Endodermal cell (in vitro differentiated cells): ENCODE measurements at regions not wholly inside any gene's neighbourhood (a gene's known extent, or its start where the extent isn't known, plus 50 kb on each side); places are given as distances from the start of the nearest gene placed in this dataset.

Source experiments
- DNase-seq: peaks from one replicate; pipeline ENCODE4 v3.0.0-alpha.2; 2017
- H3K27ac ChIP-seq: 2 replicates; pipeline ENCODE4 v1.5.1; 2013; ENCODE audit warnings: mild to moderate bottlenecking, low read depth, low read length, moderate library complexity
- H3K27me3 ChIP-seq: 2 replicates; pipeline ENCODE4 v1.6.1; 2013; ENCODE audit warnings: mild to moderate bottlenecking, low read length, moderate library complexity; ENCODE audit not compliant: insufficient read depth, control insufficient read depth, poor library complexity, severe bottlenecking
- H3K36me3 ChIP-seq: 2 replicates; pipeline ENCODE4 v1.7.0; 2013; ENCODE audit warnings: mild to moderate bottlenecking, low read length, moderate library complexity; ENCODE audit not compliant: control insufficient read depth, insufficient read depth
- H3K4me1 ChIP-seq: one replicate; pipeline ENCODE4 v1.7.0; 2013; ENCODE audit warnings: low read length; ENCODE audit not compliant: control insufficient read depth, insufficient read depth
- H3K4me3 ChIP-seq: 2 replicates; pipeline ENCODE4 v1.5.1; 2013; ENCODE audit warnings: mild to moderate bottlenecking, low read length, moderate library complexity
- H3K9ac ChIP-seq: 2 replicates; pipeline ENCODE4 v1.6.1; 2013; ENCODE audit warnings: mild to moderate bottlenecking, low read length, moderate library complexity; ENCODE audit not compliant: poor library complexity, severe bottlenecking; ENCODE audit errors: extremely low read depth
- H3K9me3 ChIP-seq: 2 replicates; pipeline ENCODE4 v1.6.1; 2013; ENCODE audit warnings: mild to moderate bottlenecking, low read length, moderate library complexity; ENCODE audit not compliant: control insufficient read depth
- H3K27ac Mint-ChIP-seq: 2 replicates; pipeline ENCODE4 v1.8.0; 2020; ENCODE audit warnings: mixed read lengths
- H3K27me3 Mint-ChIP-seq: 2 replicates; pipeline ENCODE4 v1.8.0; 2021; ENCODE audit warnings: mild to moderate bottlenecking, mixed read lengths; ENCODE audit not compliant: insufficient read depth
- H3K36me3 Mint-ChIP-seq: 2 replicates; pipeline ENCODE4 v1.8.0; 2020; ENCODE audit warnings: low read depth, mixed read lengths
- H3K4me1 Mint-ChIP-seq: 2 replicates; pipeline ENCODE4 v1.8.0; 2020; ENCODE audit warnings: mixed read lengths
- H3K4me3 Mint-ChIP-seq: 2 replicates; pipeline ENCODE4 v1.8.0; 2020; ENCODE audit warnings: mild to moderate bottlenecking, moderate library complexity, mixed read lengths
- H3K9me3 Mint-ChIP-seq: 2 replicates; pipeline ENCODE4 v1.8.0; 2020; ENCODE audit warnings: mild to moderate bottlenecking, mixed read lengths
- WGBS, 2 experiments: methylation state at CpG; one replicate each; pipeline versions ENCODE4 v1.1.5 to v1.1.7; 2013; ENCODE audit warnings: missing lambda C conversion rate in 2 of 2, mixed read lengths in 1 of 2; ENCODE audit not compliant: insufficient coverage in 1 of 2, insufficient read length in 1 of 2; 5-methylcytosine and 5-hydroxymethylcytosine counted together
- TF ChIP-seq, protein P1 (sequence below): fragments of 200-600 bp; sonication (generic); conservative IDR thresholded peaks from 2 replicates; pipeline ENCODE4 v1.5.0; 2021; ENCODE audit warnings: antibody characterized with exemption, mild to moderate bottlenecking

DNA sequence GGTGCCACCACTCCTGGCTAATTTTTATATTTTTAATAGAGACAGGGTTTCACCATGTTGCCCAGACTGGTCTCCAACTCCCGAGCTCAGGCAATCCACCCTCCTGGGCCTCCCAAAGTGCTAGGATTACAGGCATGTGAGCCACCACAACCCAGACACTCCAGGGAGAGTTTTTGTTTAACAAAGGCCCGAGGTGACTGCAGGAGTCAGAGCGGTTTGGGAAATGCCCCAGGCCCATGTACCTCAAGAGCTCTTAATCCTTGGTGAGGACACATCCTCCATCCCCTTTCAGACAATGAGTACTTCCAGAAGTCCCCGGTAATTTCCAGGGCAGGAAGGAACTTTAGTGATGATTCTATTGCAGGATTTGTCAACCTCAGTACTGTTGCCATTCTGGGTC lies 176.0 kb downstream of the ESRRB start:
- H3K4me3 Mint-ChIP-seq, result no peak overlapping the region
- no peak overlapping the region for H3K27ac ChIP-seq
- peak; percentile 82 for DNase-seq
- WGBS, 2 experiments, result 31 to 58% methylated on average over 3 to 4 of the region's 4 CpGs
- H3K27ac Mint-ChIP-seq, result peak overlapping the region; percentile 65
- H3K9me3 ChIP-seq, result no peaks in the 10 kb centered on the region
- TF ChIP-seq, protein P1, sequence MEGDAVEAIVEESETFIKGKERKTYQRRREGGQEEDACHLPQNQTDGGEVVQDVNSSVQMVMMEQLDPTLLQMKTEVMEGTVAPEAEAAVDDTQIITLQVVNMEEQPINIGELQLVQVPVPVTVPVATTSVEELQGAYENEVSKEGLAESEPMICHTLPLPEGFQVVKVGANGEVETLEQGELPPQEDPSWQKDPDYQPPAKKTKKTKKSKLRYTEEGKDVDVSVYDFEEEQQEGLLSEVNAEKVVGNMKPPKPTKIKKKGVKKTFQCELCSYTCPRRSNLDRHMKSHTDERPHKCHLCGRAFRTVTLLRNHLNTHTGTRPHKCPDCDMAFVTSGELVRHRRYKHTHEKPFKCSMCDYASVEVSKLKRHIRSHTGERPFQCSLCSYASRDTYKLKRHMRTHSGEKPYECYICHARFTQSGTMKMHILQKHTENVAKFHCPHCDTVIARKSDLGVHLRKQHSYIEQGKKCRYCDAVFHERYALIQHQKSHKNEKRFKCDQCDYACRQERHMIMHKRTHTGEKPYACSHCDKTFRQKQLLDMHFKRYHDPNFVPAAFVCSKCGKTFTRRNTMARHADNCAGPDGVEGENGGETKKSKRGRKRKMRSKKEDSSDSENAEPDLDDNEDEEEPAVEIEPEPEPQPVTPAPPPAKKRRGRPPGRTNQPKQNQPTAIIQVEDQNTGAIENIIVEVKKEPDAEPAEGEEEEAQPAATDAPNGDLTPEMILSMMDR, result no peak
- no peak overlapping the region for H3K4me3 ChIP-seq
- no peaks in the 10 kb centered on the region for H3K36me3 ChIP-seq
- peaks cover 32% of the 10 kb centered on the region for H3K4me1 Mint-ChIP-seq
- no peaks in the 10 kb centered on the region for H3K9me3 Mint-ChIP-seq
- no peaks in the 10 kb centered on the region for H3K4me1 ChIP-seq
- H3K27me3 ChIP-seq, result no peaks in the 10 kb centered on the region
- H3K36me3 Mint-ChIP-seq, result no peaks in the 10 kb centered on the region
- no peaks in the 10 kb centered on the region for H3K27me3 Mint-ChIP-seq
- no peak overlapping the region for H3K9ac ChIP-seq

DNA sequence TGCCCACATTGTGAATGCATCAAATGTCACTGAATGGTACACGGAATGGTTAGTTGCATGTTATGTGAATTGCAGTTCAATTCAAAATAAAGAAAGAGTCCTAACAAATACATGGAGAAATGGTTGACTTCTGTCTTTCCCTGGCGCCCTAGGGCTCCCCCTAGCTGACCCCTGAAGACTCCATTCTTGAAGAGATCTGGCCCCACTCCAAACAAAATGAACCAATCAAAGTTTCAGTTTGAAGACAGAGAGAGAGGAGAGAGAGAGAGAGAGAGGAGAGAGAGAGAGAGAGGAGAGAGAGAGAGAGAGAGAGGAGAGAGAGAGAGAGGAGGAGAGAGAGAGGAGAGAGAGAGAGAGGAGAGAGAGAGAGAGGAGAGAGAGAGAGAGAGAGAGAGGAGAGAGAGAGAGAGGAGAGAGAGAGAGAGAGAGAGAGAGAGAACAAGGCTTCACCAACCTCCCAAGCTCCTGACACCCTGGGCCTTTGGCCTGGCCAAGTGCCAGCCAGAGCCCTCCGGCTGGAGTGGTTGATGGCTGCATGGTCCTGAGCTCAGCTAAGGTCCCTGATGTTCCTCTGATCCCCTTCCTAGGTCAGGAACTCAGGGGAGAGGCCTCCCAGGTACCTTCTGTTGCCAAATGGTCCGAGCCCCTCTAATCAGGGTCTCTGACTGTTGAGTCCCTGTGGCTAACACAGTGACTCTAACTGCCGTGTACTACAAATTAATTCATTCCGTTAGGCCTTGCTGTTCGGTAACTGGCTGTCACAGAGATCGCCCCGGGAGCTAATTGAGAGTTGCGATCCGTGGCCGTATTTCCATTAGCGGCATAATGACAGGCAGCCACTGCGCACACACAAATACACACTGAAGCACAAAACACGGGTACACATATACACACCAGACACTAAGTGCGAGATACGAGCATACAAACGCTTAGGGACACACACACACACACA lies 188.8 kb downstream of the ESRRB start:
- Histone ChIP-seq H3K27ac (no peak overlapping the region), H3K9ac (no peak overlapping the region), H3K27me3 (no peaks in the 10 kb centered on the region), H3K4me3 (no peak overlapping the region), H3K36me3 (no peaks in the 10 kb centered on the region), H3K9me3 (peaks cover 9% of the 10 kb centered on the region), H3K4me1 (peaks cover 5% of the 10 kb centered on the region)
- peaks cover 3% of the 10 kb centered on the region for H3K27me3 Mint-ChIP-seq
- H3K4me3 Mint-ChIP-seq, result no peak overlapping the region
- peak; percentile 67 for DNase-seq
- peak overlapping the region; percentile 81 for H3K27ac Mint-ChIP-seq
- TF ChIP-seq, protein P1, result peak; percentile 71
- H3K4me1 Mint-ChIP-seq, result peaks cover 33% of the 10 kb centered on the region
- H3K9me3 Mint-ChIP-seq, result peaks cover 1% of the 10 kb centered on the region
- WGBS, 2 experiments, result 95% methylated on average over 5 to 18 of the region's 18 CpGs
- H3K36me3 Mint-ChIP-seq, result no peaks in the 10 kb centered on the region

DNA sequence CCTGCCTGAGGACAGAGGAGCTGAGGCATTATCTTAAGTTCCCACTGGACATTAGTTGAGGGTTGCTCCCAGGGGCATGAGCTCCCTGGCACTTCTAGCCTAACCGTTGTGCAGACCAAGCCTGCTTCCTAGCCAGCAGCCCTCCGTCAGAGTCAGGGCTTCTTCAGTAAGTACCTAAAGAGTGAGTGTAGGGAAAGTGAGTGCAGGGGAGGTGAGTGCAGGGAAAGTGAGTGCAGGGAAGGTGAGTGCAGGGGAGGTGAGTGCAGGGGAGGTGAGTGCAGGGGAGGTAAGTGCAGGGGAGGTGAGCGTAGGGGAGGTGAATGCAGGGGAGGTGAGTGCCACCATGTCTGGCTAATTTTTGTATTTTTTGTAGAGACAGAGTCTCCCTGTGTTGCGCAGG lies 190.5 kb downstream of the ESRRB start:
- Mint-ChIP-seq H3K4me3 (no peak overlapping the region), H3K27ac (no peak overlapping the region), H3K4me1 (peaks cover 36% of the 10 kb centered on the region), H3K36me3 (no peaks in the 10 kb centered on the region), H3K27me3 (peaks cover 1% of the 10 kb centered on the region), H3K9me3 (peaks cover 1% of the 10 kb centered on the region)
- WGBS, 2 experiments, result 86 to 92% methylated on average over 1 to 4 of the region's 4 CpGs
- Histone ChIP-seq H3K4me1 (peaks cover 5% of the 10 kb centered on the region), H3K27me3 (no peaks in the 10 kb centered on the region), H3K9me3 (peaks cover 9% of the 10 kb centered on the region), H3K4me3 (no peak overlapping the region), H3K27ac (no peak overlapping the region), H3K36me3 (no peaks in the 10 kb centered on the region), H3K9ac (no peak overlapping the region)
- DNase-seq, result no peak
- TF ChIP-seq, protein P1, result no peak
